ENCODE measurements at regions not wholly inside any gene's neighbourhood (a gene's known extent, or its start where the extent isn't known, plus 50 kb on each side); places are given as distances from the start of the nearest gene placed in this dataset.
"Not testable (repeated sequence)": the region's sequence is repeated elsewhere in the genome, so short reads cannot be mapped to it uniquely, and the experiment has no call there.

DNA sequence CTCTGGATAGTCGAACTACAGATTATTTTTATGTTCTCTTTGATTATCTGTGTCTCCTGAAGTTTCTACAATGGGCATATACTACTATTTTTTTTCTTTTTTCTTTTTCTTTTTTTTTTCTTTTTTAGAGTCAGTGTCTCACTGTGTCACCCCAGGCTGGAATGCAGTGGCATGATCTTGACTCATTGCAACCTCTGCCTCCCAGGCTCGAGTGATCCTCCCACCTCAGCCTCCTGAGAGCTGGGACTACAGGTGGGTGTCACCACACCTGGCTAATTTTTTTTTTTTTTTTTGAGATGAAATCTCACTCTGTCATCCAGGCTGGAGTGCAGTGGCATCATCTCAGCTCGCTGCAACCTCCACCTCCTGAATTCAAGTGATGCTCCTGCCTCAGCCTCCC lies 250.7 kb upstream of the KAZN start:
- Histone ChIP-seq H3K9me3 (peaks cover 5% of the 10 kb centered on the region), H3K4me1 (no peaks in the 10 kb centered on the region), H3K4me3 (no peak overlapping the region), H3K36me3 (no peaks in the 10 kb centered on the region), H3K27ac (no peak overlapping the region), H3K27me3 (ENCODE audit: low read depth) (no peaks in the 10 kb centered on the region)
- DNase-seq (no peak), ATAC-seq (no peak)
- TF ChIP-seq, protein P1, sequence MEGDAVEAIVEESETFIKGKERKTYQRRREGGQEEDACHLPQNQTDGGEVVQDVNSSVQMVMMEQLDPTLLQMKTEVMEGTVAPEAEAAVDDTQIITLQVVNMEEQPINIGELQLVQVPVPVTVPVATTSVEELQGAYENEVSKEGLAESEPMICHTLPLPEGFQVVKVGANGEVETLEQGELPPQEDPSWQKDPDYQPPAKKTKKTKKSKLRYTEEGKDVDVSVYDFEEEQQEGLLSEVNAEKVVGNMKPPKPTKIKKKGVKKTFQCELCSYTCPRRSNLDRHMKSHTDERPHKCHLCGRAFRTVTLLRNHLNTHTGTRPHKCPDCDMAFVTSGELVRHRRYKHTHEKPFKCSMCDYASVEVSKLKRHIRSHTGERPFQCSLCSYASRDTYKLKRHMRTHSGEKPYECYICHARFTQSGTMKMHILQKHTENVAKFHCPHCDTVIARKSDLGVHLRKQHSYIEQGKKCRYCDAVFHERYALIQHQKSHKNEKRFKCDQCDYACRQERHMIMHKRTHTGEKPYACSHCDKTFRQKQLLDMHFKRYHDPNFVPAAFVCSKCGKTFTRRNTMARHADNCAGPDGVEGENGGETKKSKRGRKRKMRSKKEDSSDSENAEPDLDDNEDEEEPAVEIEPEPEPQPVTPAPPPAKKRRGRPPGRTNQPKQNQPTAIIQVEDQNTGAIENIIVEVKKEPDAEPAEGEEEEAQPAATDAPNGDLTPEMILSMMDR (IDR thresholded peaks at IDR 0.05): no peak
- intact Hi-C loops (cut with DNase I): no loop called here

DNA sequence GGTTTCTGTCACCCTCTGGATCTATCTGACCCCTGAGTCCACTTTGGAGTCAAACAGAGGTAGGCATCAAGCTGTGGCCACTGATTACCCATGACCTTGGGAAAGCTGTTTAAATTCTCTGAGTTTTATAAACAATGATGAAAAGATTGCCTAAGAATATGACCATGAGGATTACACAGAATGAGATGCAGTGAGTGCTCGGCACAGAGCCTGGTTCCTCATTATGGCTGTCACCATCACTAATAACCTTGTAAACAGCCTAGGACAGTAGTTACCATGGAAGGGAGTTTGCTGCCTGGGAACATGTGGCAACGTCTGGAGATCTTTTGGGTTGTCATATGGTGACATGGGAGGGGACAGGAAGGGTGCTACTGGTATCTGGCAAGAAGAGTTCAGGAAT lies 248.3 kb upstream of the KAZN start:
- intact Hi-C loops (cut with DNase I): no loop called here
- ATAC-seq: no peak

DNA sequence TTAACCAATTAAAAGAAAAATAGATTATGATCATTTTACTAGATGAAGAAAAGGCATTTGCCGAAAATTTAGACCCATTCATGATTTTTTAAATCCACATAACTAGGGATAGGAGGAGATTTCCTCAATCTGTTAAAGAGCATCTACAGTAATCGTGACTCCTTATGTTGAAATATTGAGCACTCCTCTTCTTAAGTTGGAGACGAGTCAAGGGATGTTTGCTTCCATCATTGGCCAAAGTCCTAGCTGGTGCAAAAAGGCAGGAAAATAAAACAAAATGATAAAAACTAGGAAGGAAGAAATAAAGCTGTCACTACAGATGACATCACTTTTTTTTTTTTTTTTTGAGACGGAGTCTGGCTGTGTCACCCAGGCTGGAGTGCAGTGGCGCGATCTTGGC lies 245.6 kb upstream of the KAZN start:
- Histone ChIP-seq H3K4me3 (no peak overlapping the region), H3K36me3 (no peaks in the 10 kb centered on the region), H3K4me1 (no peaks in the 10 kb centered on the region), H3K27ac (no peak overlapping the region), H3K9me3 (peaks cover 5% of the 10 kb centered on the region), H3K27me3 (ENCODE audit: low read depth) (no peaks in the 10 kb centered on the region)
- DNase-seq: no peak
- TF ChIP-seq, protein P1 (IDR thresholded peaks at IDR 0.05): no peak
- intact Hi-C loops (cut with DNase I): no loop called here
- ATAC-seq: no peak

More for the DNA sequence above, 248.3 kb upstream of the KAZN start:
- H3K27ac ChIP-seq: no peak overlapping the region
- DNase-seq: no peak
- no peaks in the 10 kb centered on the region for H3K4me1 ChIP-seq
- H3K27me3 ChIP-seq (ENCODE audit: low read depth): no peaks in the 10 kb centered on the region
- H3K36me3 ChIP-seq: no peaks in the 10 kb centered on the region
- H3K4me3 ChIP-seq: no peak overlapping the region
- peaks cover 5% of the 10 kb centered on the region for H3K9me3 ChIP-seq
- TF ChIP-seq, protein P1 (IDR thresholded peaks at IDR 0.05): no peak

DNA sequence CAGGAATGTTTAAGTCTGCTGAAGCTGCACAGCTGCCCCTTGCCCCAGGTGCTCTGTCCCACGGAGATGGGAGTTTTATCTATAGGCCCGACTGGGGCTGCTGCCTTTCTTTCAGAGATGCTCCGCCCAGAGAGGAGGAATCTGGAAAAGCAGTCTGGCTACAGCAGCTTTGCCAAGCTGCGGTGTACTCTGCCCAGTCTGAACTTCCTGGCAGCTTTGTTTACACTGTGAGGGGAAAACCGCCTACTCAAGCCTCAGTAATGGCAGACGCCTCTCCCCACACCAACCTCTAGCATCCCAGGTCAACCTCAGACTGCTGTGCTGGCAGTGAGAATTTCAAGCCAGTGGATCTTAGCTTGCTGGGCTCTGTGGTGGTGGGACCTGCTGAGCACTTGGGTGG lies 237.5 kb upstream of the KAZN start:
- H3K27me3 ChIP-seq (ENCODE audit: low read depth); ATAC-seq; intact Hi-C loops (cut with DNase I); H3K9me3 ChIP-seq; H3K4me3 ChIP-seq; H3K27ac ChIP-seq; H3K36me3 ChIP-seq; DNase-seq; H3K4me1 ChIP-seq: not testable (repeated sequence)

DNA sequence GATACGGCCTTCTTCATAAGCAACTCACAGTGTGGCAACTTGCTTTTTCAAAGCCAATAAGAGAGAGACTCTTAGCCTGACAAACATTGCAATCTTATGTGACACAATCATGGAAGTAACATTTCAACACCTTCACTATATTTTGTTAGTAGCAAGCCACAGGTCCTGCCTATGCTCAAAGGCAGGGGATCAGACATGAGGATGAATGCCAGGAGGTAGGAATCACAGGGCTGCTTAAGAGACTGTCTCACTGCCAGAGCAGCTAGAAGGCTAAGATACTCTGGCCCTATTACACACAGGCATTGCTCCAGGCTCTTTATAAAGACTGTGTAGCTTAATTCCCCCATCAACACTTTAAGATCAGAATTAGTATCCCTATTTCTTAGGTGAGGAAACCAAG lies 236.2 kb upstream of the KAZN start:
- Histone ChIP-seq H3K27me3 (ENCODE audit: low read depth) (no peaks in the 10 kb centered on the region), H3K4me3 (no peak overlapping the region), H3K27ac (no peak overlapping the region), H3K9me3 (no peaks in the 10 kb centered on the region), H3K4me1 (peaks cover 9% of the 10 kb centered on the region), H3K36me3 (no peaks in the 10 kb centered on the region)
- ATAC-seq (no peak), DNase-seq (no peak)
- intact Hi-C loops (cut with DNase I): no loop called here
- TF ChIP-seq, protein P1 (IDR thresholded peaks at IDR 0.05): no peak

DNA sequence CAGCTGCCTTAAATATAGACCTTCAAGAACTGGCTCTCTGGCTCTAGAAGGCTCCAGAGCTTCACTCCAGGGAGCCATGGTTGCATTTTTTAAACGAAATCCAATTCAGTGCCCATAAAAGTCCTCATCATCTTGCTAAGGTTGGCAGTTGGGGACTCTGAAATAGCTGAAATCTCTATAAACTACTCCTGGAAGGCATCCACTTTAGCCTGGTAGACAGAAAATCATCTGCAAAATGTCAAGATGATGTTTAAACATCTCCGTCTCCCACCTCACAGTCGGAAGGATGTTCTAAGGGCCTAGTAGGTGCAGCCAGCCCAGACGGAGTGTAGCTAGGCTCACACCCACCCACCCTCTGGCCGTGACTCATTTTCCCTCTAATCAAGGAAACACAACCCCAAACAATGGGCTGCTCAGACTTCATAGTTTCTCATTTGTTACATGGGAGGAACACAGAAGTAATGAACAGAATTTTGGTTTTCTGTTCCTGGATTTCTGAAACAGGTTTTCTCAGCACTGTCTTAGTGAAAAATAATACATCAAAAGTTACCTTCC lies 235.4 kb upstream of the KAZN start:
- no peak overlapping the region for H3K27ac ChIP-seq
- intact Hi-C loops (cut with DNase I): no loop called here
- DNase-seq (no peak), ATAC-seq (no peak)
- H3K4me3 ChIP-seq: no peak overlapping the region
- H3K4me1 ChIP-seq: peaks cover 9% of the 10 kb centered on the region
- H3K27me3 ChIP-seq (ENCODE audit: low read depth): peaks cover 3% of the 10 kb centered on the region
- H3K9me3 ChIP-seq: no peaks in the 10 kb centered on the region
- no peaks in the 10 kb centered on the region for H3K36me3 ChIP-seq
- TF ChIP-seq, protein P1 (IDR thresholded peaks at IDR 0.05): no peak

Data from lower lobe of right lung (tissue), 2 donors.